ENCODE measurements at regions not wholly inside any gene's neighbourhood (a gene's known extent, or its start where the extent isn't known, plus 50 kb on each side); places are given as distances from the start of the nearest gene placed in this dataset.

GRCh38 chrX:38881727-38882126, 80.5 kb downstream of the MID1IP1 start:
- no TSS peak for BruUV-seq (replicated peaks)
- TF ChIP-seq CTCF (IDR thresholded peaks at IDR 0.05; ENCODE audit: unreplicated experiment), result no peak
- H3K36me3 Mint-ChIP-seq (ENCODE audit: insufficient read depth, unreplicated experiment), result no peaks in the 10 kb centered on the region
- no peaks in the 10 kb centered on the region for H3K9me3 Mint-ChIP-seq (ENCODE audit: low read depth, unreplicated experiment)
- peaks cover 20% of the 10 kb centered on the region for H3K4me1 Mint-ChIP-seq (ENCODE audit: low read depth, unreplicated experiment)
- intact Hi-C loops (cut with micrococcal nuclease; ENCODE audit: unreplicated experiment), result loop anchor here (5.0 kb wide), 2 partner anchors 74 to 136 kb away; no protein-coding TSS in a partner anchor
- DNase-seq, result no peak
- H3K27me3 Mint-ChIP-seq (ENCODE audit: unreplicated experiment), result no peaks in the 10 kb centered on the region
- H3K27ac Mint-ChIP-seq (ENCODE audit: unreplicated experiment), result no peak overlapping the region
- no peak overlapping the region for H3K4me3 Mint-ChIP-seq (ENCODE audit: low read depth, unreplicated experiment)
- CTCF ChIA-PET, result no interaction called here

GRCh38 chrX:38882894-38883626, 81.8 kb downstream of the MID1IP1 start:
- no peaks in the 10 kb centered on the region for H3K9me3 Mint-ChIP-seq (ENCODE audit: low read depth, unreplicated experiment)
- no peak for TF ChIP-seq CTCF (IDR thresholded peaks at IDR 0.05; ENCODE audit: unreplicated experiment)
- H3K4me1 Mint-ChIP-seq (ENCODE audit: low read depth, unreplicated experiment), result peaks cover 20% of the 10 kb centered on the region
- H3K27ac Mint-ChIP-seq (ENCODE audit: unreplicated experiment), result no peak overlapping the region
- BruUV-seq (replicated peaks), result no TSS peak
- CTCF ChIA-PET, result no interaction called here
- H3K4me3 Mint-ChIP-seq (ENCODE audit: low read depth, unreplicated experiment), result no peak overlapping the region
- no peaks in the 10 kb centered on the region for H3K36me3 Mint-ChIP-seq (ENCODE audit: insufficient read depth, unreplicated experiment)
- intact Hi-C loops (cut with micrococcal nuclease; ENCODE audit: unreplicated experiment), result loop anchor here (5.0 kb wide), 2 partner anchors 76 to 134 kb away; no protein-coding TSS in a partner anchor
- DNase-seq, result peak; percentile 16
- no peaks in the 10 kb centered on the region for H3K27me3 Mint-ChIP-seq (ENCODE audit: unreplicated experiment)

GRCh38 chrX:38886112-38886511, 84.9 kb downstream of the MID1IP1 start:
- no peaks in the 10 kb centered on the region for H3K4me1 Mint-ChIP-seq (ENCODE audit: low read depth, unreplicated experiment)
- no TSS peak for BruUV-seq (replicated peaks)
- intact Hi-C loops (cut with micrococcal nuclease; ENCODE audit: unreplicated experiment), result no loop called here
- no peaks in the 10 kb centered on the region for H3K27me3 Mint-ChIP-seq (ENCODE audit: unreplicated experiment)
- CTCF ChIA-PET, result no interaction called here
- DNase-seq, result no peak
- H3K36me3 Mint-ChIP-seq (ENCODE audit: insufficient read depth, unreplicated experiment), result no peaks in the 10 kb centered on the region
- no peaks in the 10 kb centered on the region for H3K9me3 Mint-ChIP-seq (ENCODE audit: low read depth, unreplicated experiment)
- no peak overlapping the region for H3K27ac Mint-ChIP-seq (ENCODE audit: unreplicated experiment)
- no peak overlapping the region for H3K4me3 Mint-ChIP-seq (ENCODE audit: low read depth, unreplicated experiment)
- no peak for TF ChIP-seq CTCF (IDR thresholded peaks at IDR 0.05; ENCODE audit: unreplicated experiment)

GRCh38 chrX:38887222-38887621, 86.0 kb downstream of the MID1IP1 start:
- no TSS peak for BruUV-seq (replicated peaks)
- Mint-ChIP-seq H3K4me3 (ENCODE audit: low read depth, unreplicated experiment) (no peak overlapping the region), H3K36me3 (ENCODE audit: insufficient read depth, unreplicated experiment) (no peaks in the 10 kb centered on the region), H3K27ac (ENCODE audit: unreplicated experiment) (no peak overlapping the region), H3K9me3 (ENCODE audit: low read depth, unreplicated experiment) (no peaks in the 10 kb centered on the region), H3K4me1 (ENCODE audit: low read depth, unreplicated experiment) (no peaks in the 10 kb centered on the region), H3K27me3 (ENCODE audit: unreplicated experiment) (no peaks in the 10 kb centered on the region)
- no peak for DNase-seq
- CTCF ChIA-PET, result no interaction called here
- intact Hi-C loops (cut with micrococcal nuclease; ENCODE audit: unreplicated experiment), result no loop called here
- TF ChIP-seq CTCF (IDR thresholded peaks at IDR 0.05; ENCODE audit: unreplicated experiment), result no peak

All from Calu3 (cell line).